Ascending aorta (tissue), 2 donors: ENCODE measurements at regions not wholly inside any gene's neighbourhood (a gene's known extent, or its start where the extent isn't known, plus 50 kb on each side); places are given as distances from the start of the nearest gene placed in this dataset.

ENCODE experiments used
- DNase-seq, 2 donors: peaks; one replicate each; pipeline ENCODE4 v3.0.0-alpha.2; 2019; ENCODE audit warnings: low spot score in 2 of 2
- H3K27ac ChIP-seq, 2 donors: fragments of 200-600 bp; sonication (generic); one replicate each; pipeline ENCODE4 v1.5.1; 2016 to 2017; ENCODE audit warnings: mild to moderate bottlenecking in 1 of 2
- H3K27me3 ChIP-seq: fragments of 200-600 bp; sonication (generic); one replicate; pipeline ENCODE4 v1.5.1; 2017
- H3K36me3 ChIP-seq, 2 donors: fragments of 200-600 bp; sonication (generic); one replicate each; pipeline ENCODE4 v1.5.1; 2016
- H3K4me1 ChIP-seq, 2 donors: fragments of 200-600 bp; sonication (generic); one replicate each; pipeline ENCODE4 v1.5.1; 2016 to 2017; ENCODE audit warnings: mild to moderate bottlenecking in 1 of 2
- H3K4me3 ChIP-seq, 2 donors: fragments of 200-600 bp; sonication (generic); one replicate each; pipeline ENCODE4 v1.5.1; 2016 to 2017; ENCODE audit warnings: mild to moderate bottlenecking in 1 of 2
- H3K9me3 ChIP-seq, 2 donors: fragments of 200-600 bp; sonication (generic); one replicate each; pipeline ENCODE4 v1.5.1; 2016
- intact Hi-C: fragments of 100-400 bp; cut with DNase I; formaldehyde crosslinking; loops from one replicate; pipeline ENCODE4 v1.15.1; 2023
- TF ChIP-seq, protein P1 (sequence below), 3 experiments: fragments of 200-600 bp in 2 of 3; fragments of 450-650 bp in 1 of 3; sonication (generic) in 2 of 3; IDR thresholded peaks; one replicate each; pipeline ENCODE4 v1.5.1; 2016 to 2019; ENCODE audit warnings: antibody characterized with exemption in 3 of 3, mild to moderate bottlenecking in 1 of 3, moderate library complexity in 1 of 3

DNA sequence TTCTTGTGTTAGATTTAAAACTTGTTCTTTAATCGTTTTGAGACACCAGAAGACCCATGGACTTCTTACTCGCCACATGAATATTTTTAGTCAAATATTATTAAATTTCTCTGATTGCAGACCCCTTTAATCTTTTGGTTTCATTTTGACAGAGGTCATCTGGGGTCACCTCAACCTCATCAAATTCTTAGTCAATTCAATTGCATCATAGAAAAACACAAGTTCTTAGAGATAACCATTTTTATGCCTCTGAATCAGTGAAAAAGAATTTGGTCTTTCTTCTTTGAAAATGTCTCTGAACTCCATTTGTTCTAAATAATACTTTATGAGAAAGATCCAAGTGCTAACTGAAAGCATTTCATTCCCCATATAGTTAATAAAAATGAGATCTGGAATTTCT is 55.2 kb upstream of the CBLN4 start:
- no peak overlapping the region for H3K27ac ChIP-seq
- TF ChIP-seq, protein P1, sequence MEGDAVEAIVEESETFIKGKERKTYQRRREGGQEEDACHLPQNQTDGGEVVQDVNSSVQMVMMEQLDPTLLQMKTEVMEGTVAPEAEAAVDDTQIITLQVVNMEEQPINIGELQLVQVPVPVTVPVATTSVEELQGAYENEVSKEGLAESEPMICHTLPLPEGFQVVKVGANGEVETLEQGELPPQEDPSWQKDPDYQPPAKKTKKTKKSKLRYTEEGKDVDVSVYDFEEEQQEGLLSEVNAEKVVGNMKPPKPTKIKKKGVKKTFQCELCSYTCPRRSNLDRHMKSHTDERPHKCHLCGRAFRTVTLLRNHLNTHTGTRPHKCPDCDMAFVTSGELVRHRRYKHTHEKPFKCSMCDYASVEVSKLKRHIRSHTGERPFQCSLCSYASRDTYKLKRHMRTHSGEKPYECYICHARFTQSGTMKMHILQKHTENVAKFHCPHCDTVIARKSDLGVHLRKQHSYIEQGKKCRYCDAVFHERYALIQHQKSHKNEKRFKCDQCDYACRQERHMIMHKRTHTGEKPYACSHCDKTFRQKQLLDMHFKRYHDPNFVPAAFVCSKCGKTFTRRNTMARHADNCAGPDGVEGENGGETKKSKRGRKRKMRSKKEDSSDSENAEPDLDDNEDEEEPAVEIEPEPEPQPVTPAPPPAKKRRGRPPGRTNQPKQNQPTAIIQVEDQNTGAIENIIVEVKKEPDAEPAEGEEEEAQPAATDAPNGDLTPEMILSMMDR (IDR thresholded peaks at IDR 0.05), result no peak
- no peaks in the 10 kb centered on the region for H3K36me3 ChIP-seq
- no peaks in the 10 kb centered on the region for H3K9me3 ChIP-seq
- no peak for DNase-seq
- H3K4me1 ChIP-seq, result no peaks in the 10 kb centered on the region
- no peaks in the 10 kb centered on the region for H3K27me3 ChIP-seq
- intact Hi-C loops, result no loop called here
- no peak overlapping the region for H3K4me3 ChIP-seq

- no peak overlapping the region for H3K4me3 ChIP-seq
- no peaks in the 10 kb centered on the region for H3K4me1 ChIP-seq
- no peak for DNase-seq
- no peak overlapping the region for H3K27ac ChIP-seq
- no peaks in the 10 kb centered on the region for H3K9me3 ChIP-seq
- intact Hi-C loops, result no loop called here
- H3K27me3 ChIP-seq, result no peaks in the 10 kb centered on the region
- TF ChIP-seq, protein P1 (IDR thresholded peaks at IDR 0.05), result no peak
- no peaks in the 10 kb centered on the region for H3K36me3 ChIP-seq
Observed at GRCh38 chr20:56069016-56069415, 63.7 kb upstream of the CBLN4 start.

GRCh38 chr20:56072165-56072564 is 66.8 kb upstream of the CBLN4 start:
- H3K9me3 ChIP-seq, result no peaks in the 10 kb centered on the region
- TF ChIP-seq, protein P1 (IDR thresholded peaks at IDR 0.05), result no peak
- no peaks in the 10 kb centered on the region for H3K36me3 ChIP-seq
- H3K27ac ChIP-seq, result no peak overlapping the region
- no peak overlapping the region for H3K4me3 ChIP-seq
- no peaks in the 10 kb centered on the region for H3K27me3 ChIP-seq
- intact Hi-C loops, result no loop called here
- H3K4me1 ChIP-seq, result no peaks in the 10 kb centered on the region
- no peak for DNase-seq

DNA sequence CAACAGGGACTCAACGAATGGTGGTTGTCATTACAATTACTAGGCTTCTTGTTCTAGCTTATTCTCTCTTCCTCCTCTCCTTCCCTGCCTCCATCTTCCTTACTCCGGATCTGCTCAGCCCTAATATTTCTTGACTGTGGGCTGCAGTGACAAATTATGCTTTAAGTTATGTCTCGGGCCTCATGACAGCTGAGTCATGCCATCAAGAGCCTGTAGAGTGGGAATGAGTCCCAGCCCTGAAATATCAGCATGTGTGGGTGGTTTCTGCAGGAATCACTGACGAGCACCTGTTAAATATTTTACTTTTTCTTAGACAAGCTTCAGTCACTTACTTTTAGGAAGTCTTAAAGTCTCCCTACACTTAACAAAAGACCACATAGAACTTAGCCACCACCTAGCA is 83.1 kb upstream of the CBLN4 start:
- no peaks in the 10 kb centered on the region for H3K36me3 ChIP-seq
- TF ChIP-seq, protein P1 (IDR thresholded peaks at IDR 0.05), result no peak
- H3K27ac ChIP-seq, result no peak overlapping the region
- H3K27me3 ChIP-seq, result no peaks in the 10 kb centered on the region
- no peak overlapping the region for H3K4me3 ChIP-seq
- H3K4me1 ChIP-seq, result no peaks in the 10 kb centered on the region
- no peak for DNase-seq
- intact Hi-C loops, result no loop called here
- H3K9me3 ChIP-seq, result no peaks in the 10 kb centered on the region

- Histone ChIP-seq H3K4me3 (no peak overlapping the region), H3K27me3 (no peaks in the 10 kb centered on the region), H3K27ac (no peak overlapping the region), H3K36me3 (no peaks in the 10 kb centered on the region), H3K4me1 (no peaks in the 10 kb centered on the region), H3K9me3 (no peaks in the 10 kb centered on the region)
- TF ChIP-seq, protein P1 (IDR thresholded peaks at IDR 0.05), result no peak
- no peak for DNase-seq
- intact Hi-C loops, result no loop called here
Observed at GRCh38 chr20:56091628-56092234, 86.4 kb upstream of the CBLN4 start.

DNA sequence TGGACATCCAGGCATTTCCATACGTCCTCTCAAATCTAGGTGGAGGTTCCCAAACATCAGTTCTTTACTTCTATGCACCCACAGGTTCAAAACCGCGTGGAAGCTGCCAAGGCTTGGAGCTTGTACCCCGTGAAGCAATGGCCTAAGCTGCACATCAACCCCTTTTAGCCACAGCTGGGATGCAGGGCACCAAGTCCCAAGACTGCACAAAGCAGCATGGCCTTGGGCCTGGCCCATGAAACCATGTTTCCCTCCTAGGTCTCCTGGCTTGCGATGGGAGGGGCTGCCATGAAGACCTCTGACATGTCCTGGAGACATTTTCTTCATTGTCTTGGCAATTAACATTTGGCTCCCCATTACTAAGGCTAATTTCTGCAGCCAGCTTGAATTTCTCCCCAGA is 88.9 kb upstream of the CBLN4 start:
- Histone ChIP-seq H3K4me1 (no peaks in the 10 kb centered on the region), H3K4me3 (no peak overlapping the region), H3K36me3 (no peaks in the 10 kb centered on the region), H3K9me3 (no peaks in the 10 kb centered on the region), H3K27me3 (no peaks in the 10 kb centered on the region), H3K27ac (no peak overlapping the region)
- DNase-seq, result no peak
- TF ChIP-seq, protein P1 (IDR thresholded peaks at IDR 0.05), result no peak
- intact Hi-C loops, result no loop called here
